IMR-90 (cell line): ENCODE measurements at regions not wholly inside any gene's neighbourhood (a gene's known extent, or its start where the extent isn't known, plus 50 kb on each side); places are given as distances from the start of the nearest gene placed in this dataset.

Experiments
- ATAC-seq: fragments of 200-7000 bp; cut with Tn5 transposase; 2 replicates; pipeline ENCODE4 v1.9.1; 2020; ENCODE audit warnings: low read depth, mild to moderate bottlenecking, moderate library complexity
- BruUV-seq: library from RNA; stranded (reverse); fragments of 400-500 nt; replicated peaks from 2 replicates; lab custom pipeline; 2021; lab: Mats Ljungman, UMichigan
- CTCF ChIA-PET: fragments of 300-600 bp; formaldehyde crosslinking; extraction: SDS; loops from one replicate; lab custom pipeline; 2021; ENCODE audit warnings: antibody characterized with exemption; lab: Yijun Ruan, JAX
- POLR2A ChIA-PET: fragments of 300-600 bp; sonication (Branson Sonifier 250); formaldehyde crosslinking; loops from one replicate; lab custom pipeline; 2022; ENCODE audit warnings: antibody characterized with exemption; ENCODE audit not compliant: unreplicated experiment; lab: Charles Lee
- DNase-seq: peaks from one replicate; pipeline ENCODE4 v3.0.0; 2013
- H2AFZ ChIP-seq: replicated peaks from 2 replicates; pipeline ENCODE3; 2013; ENCODE audit warnings: low read length, mild to moderate bottlenecking; ENCODE audit not compliant: poor library complexity
- H2AK5ac ChIP-seq: 2 replicates; pipeline ENCODE4 v1.6.1; 2013; ENCODE audit warnings: low read depth, low read length, inconsistent platforms
- H2AK9ac ChIP-seq: replicated peaks from 2 replicates; pipeline ENCODE3; 2013; ENCODE audit warnings: mild to moderate bottlenecking, low read depth, low read length, moderate library complexity; ENCODE audit not compliant: poor library complexity
- H2BK120ac ChIP-seq: 2 replicates; pipeline ENCODE4 v1.6.1; 2013; ENCODE audit warnings: low read depth, low read length, inconsistent platforms
- H2BK15ac ChIP-seq: 3 replicates; pipeline ENCODE4 v1.6.1; 2013; ENCODE audit warnings: low read depth, low read length, inconsistent platforms
- H2BK20ac ChIP-seq: 2 replicates; pipeline ENCODE4 v1.6.1; 2013; ENCODE audit warnings: low read depth, mild to moderate bottlenecking, inconsistent platforms, low read length, moderate library complexity
- H2BK5ac ChIP-seq: 2 replicates; pipeline ENCODE4 v1.6.1; 2013; ENCODE audit warnings: mild to moderate bottlenecking, low read depth, low read length, inconsistent platforms; ENCODE audit not compliant: poor library complexity, severe bottlenecking
- H3K14ac ChIP-seq: replicated peaks from 2 replicates; pipeline ENCODE4 v1.6.1; 2013; ENCODE audit warnings: low read depth, low read length, inconsistent platforms
- H3K18ac ChIP-seq: 2 replicates; pipeline ENCODE4 v1.6.1; 2013; ENCODE audit warnings: low read depth, low read length, control low read depth
- H3K23ac ChIP-seq: 2 replicates; pipeline ENCODE4 v1.6.1; 2013; ENCODE audit warnings: low read depth, low read length, inconsistent platforms
- H3K27ac ChIP-seq: 2 replicates; pipeline ENCODE4 v1.5.1; 2013; ENCODE audit warnings: mild to moderate bottlenecking, control low read depth, low read length; ENCODE audit not compliant: insufficient read depth
- H3K27me3 ChIP-seq: 2 replicates; pipeline ENCODE4 v1.6.1; 2013; ENCODE audit warnings: low read length; ENCODE audit not compliant: control insufficient read depth, insufficient read depth
- H3K36me3 ChIP-seq: 2 replicates; pipeline ENCODE4 v1.6.1; 2013; ENCODE audit warnings: low read length, mixed read lengths; ENCODE audit not compliant: control insufficient read depth, insufficient read depth
- H3K4ac ChIP-seq: 2 replicates; pipeline ENCODE4 v1.6.1; 2013; ENCODE audit warnings: low read depth, low read length, inconsistent platforms
- H3K4me1 ChIP-seq: 2 replicates; pipeline ENCODE4 v1.6.1; 2013; ENCODE audit warnings: low read length, mixed read lengths; ENCODE audit not compliant: control insufficient read depth, insufficient read depth
- H3K4me2 ChIP-seq: 2 replicates; pipeline ENCODE4 v1.6.1; 2013; ENCODE audit warnings: low read depth, mild to moderate bottlenecking, control low read depth, low read length, moderate library complexity
- H3K4me3 ChIP-seq: 2 replicates; pipeline ENCODE4 v1.5.1; 2013; ENCODE audit warnings: low read depth, mild to moderate bottlenecking, control low read depth, low read length, moderate library complexity; ENCODE audit not compliant: insufficient read depth
- H3K56ac ChIP-seq: 2 replicates; pipeline ENCODE4 v1.6.1; 2013; ENCODE audit warnings: low read length, inconsistent platforms; ENCODE audit not compliant: insufficient read depth; ENCODE audit errors: extremely low read depth
- H3K79me1 ChIP-seq, 2 experiments: 2 replicates each; pipeline ENCODE4 v1.6.1; 2013; ENCODE audit warnings: low read length in 2 of 2, inconsistent platforms in 1 of 2, low read depth in 1 of 2
- H3K9ac ChIP-seq: 2 replicates; pipeline ENCODE4 v1.6.1; 2013; ENCODE audit warnings: low read depth, low read length, control low read depth
- H3K9me1 ChIP-seq: 2 replicates; pipeline ENCODE4 v1.6.1; 2013; ENCODE audit warnings: low read length, inconsistent platforms; ENCODE audit not compliant: insufficient read depth
- H3K9me3 ChIP-seq: 2 replicates; pipeline ENCODE4 v1.6.1; 2013; ENCODE audit warnings: low read length; ENCODE audit not compliant: control insufficient read depth, insufficient read depth
- H4K20me1 ChIP-seq: 2 replicates; pipeline ENCODE4 v1.6.1; 2013; ENCODE audit warnings: low read length, inconsistent platforms; ENCODE audit not compliant: insufficient read depth
- H4K5ac ChIP-seq: 2 replicates; pipeline ENCODE4 v1.6.1; 2013; ENCODE audit warnings: mild to moderate bottlenecking, low read depth, low read length, control low read depth
- H4K8ac ChIP-seq, 2 experiments: 2 replicates each; pipeline ENCODE4 v1.6.1; 2013; ENCODE audit warnings: low read depth in 2 of 2, low read length in 2 of 2, control low read depth in 1 of 2, inconsistent platforms in 1 of 2
- H4K91ac ChIP-seq: 2 replicates; pipeline ENCODE4 v1.6.1; 2013; ENCODE audit warnings: low read depth, low read length, inconsistent platforms; ENCODE audit not compliant: insufficient read depth
- BHLHE40 ChIP-seq: fragments of 150-350 bp; IDR thresholded peaks from 2 replicates; pipeline ENCODE4 v1.6.1; 2016; ENCODE audit warnings: mild to moderate bottlenecking, low read depth, low read length
- MAFK ChIP-seq: IDR thresholded peaks from 2 replicates; pipeline ENCODE4 v1.6.1; 2012; ENCODE audit warnings: low read depth, low read length, improper control_type of control experiment
- SMC3 ChIP-seq: fragments of 150-350 bp; IDR thresholded peaks from 2 replicates; pipeline ENCODE4 v1.6.1; 2016; ENCODE audit warnings: low read depth, mild to moderate bottlenecking, antibody characterized with exemption, low read length, moderate library complexity
- WGBS, 2 experiments: methylation state at CpG; one replicate each; pipeline versions ENCODE4 v1.1.5 to v1.1.7; 2013; ENCODE audit warnings: missing lambda C conversion rate in 2 of 2; ENCODE audit not compliant: insufficient read length in 1 of 2; ENCODE audit errors: extremely low coverage in 2 of 2; 5-methylcytosine and 5-hydroxymethylcytosine counted together
- dilution Hi-C: fragments of 300-500 bp; cut with HindIII; formaldehyde crosslinking; loops from one replicate; pipeline ENCODE4 v1.14.3; 2018; ENCODE audit warnings: low sequenced_read_pairs; ENCODE audit not compliant: unreplicated experiment
- in situ Hi-C: fragments of 300-500 bp; cut with MboI; formaldehyde crosslinking; loops from 3 replicates; pipeline ENCODE4 v1.14.3; 2019; ENCODE audit warnings: low sequenced_read_pairs, inconsistent platforms, mixed read lengths
- intact Hi-C: fragments of 100-400 bp; cut with micrococcal nuclease; formaldehyde crosslinking; loops from 2 replicates; pipeline ENCODE4 v1.10.0; 2022
- TF ChIP-seq, protein P1 (sequence below): conservative IDR thresholded peaks from 2 replicates; pipeline ENCODE4 v1.5.1; 2012; ENCODE audit warnings: mild to moderate bottlenecking, low read depth, low read length, improper control_type of control experiment

DNA sequence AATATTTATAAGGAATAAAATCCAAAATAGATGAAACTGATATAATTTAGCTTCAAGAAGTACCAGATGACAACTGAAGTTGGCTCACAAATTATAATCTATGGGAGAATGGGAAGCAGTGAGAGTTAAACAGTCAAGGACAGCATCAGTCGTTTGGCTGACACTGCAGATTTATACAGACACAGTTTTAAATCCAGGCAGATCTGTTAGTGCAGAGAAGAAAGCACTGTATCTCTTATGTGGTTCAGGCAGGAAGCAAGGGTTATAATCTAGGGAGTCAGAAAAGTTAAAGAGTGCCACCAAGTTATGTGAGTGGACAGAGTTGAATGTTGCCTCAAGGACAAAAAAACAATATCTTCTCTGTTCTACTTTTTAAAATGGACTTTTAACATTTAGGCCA, 880.2 kb downstream of the TSN start:
- Histone ChIP-seq H4K91ac (no peak overlapping the region), H3K4me3 (no peak overlapping the region), H2BK15ac (no peak overlapping the region), H3K14ac (no peak overlapping the region), H2AK5ac (no peak overlapping the region), H3K27me3 (no peaks in the 10 kb centered on the region), H2BK20ac (no peak overlapping the region), H3K9ac (no peak overlapping the region), H2BK120ac (no peak overlapping the region), H3K23ac (no peak overlapping the region), H4K5ac (no peak overlapping the region), H2AK9ac (no peak overlapping the region), H3K9me1 (no peaks in the 10 kb centered on the region), H3K18ac (no peak overlapping the region), H3K4me2 (no peak overlapping the region), H3K36me3 (no peaks in the 10 kb centered on the region), H3K79me1 (no peaks in the 10 kb centered on the region), H4K8ac (no peak overlapping the region), H3K9me3 (peaks cover 4% of the 10 kb centered on the region; the same call in 1 of the 2 replicates), H4K20me1 (no peaks in the 10 kb centered on the region), H3K4me1 (no peaks in the 10 kb centered on the region), H3K56ac (no peak overlapping the region), H3K27ac (no peak overlapping the region), H2BK5ac (no peak overlapping the region), H2AFZ (no peak overlapping the region), H3K4ac (no peak overlapping the region)
- in situ Hi-C loops (no loop called here), dilution Hi-C loops (no loop called here), intact Hi-C loops (no loop called here)
- 17% methylated on average over 1 of the region's 1 CpG; no CpG with 5 or more reads in 1 of the 2 experiments for WGBS, 2 experiments
- TF ChIP-seq BHLHE40 (no peak), SMC3 (no peak), MAFK (peak; percentile 67)
- TF ChIP-seq, protein P1, sequence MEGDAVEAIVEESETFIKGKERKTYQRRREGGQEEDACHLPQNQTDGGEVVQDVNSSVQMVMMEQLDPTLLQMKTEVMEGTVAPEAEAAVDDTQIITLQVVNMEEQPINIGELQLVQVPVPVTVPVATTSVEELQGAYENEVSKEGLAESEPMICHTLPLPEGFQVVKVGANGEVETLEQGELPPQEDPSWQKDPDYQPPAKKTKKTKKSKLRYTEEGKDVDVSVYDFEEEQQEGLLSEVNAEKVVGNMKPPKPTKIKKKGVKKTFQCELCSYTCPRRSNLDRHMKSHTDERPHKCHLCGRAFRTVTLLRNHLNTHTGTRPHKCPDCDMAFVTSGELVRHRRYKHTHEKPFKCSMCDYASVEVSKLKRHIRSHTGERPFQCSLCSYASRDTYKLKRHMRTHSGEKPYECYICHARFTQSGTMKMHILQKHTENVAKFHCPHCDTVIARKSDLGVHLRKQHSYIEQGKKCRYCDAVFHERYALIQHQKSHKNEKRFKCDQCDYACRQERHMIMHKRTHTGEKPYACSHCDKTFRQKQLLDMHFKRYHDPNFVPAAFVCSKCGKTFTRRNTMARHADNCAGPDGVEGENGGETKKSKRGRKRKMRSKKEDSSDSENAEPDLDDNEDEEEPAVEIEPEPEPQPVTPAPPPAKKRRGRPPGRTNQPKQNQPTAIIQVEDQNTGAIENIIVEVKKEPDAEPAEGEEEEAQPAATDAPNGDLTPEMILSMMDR = no peak
- no peak for DNase-seq
- ChIA-PET POLR2A (no interaction called here), CTCF (no interaction called here)
- ATAC-seq = no peak
- no TSS peak for BruUV-seq
